MM.1S (cell line): ENCODE measurements at regions not wholly inside any gene's neighbourhood (a gene's known extent, or its start where the extent isn't known, plus 50 kb on each side); places are given as distances from the start of the nearest gene placed in this dataset.

Experiments used
- DNase-seq: peaks from one replicate; pipeline ENCODE4 v3.0.0-alpha.2; 2015
- H2AFZ ChIP-seq: fragments of 300-600 bp; sonication (generic); 2 replicates; pipeline ENCODE4 v1.6.0; 2016; ENCODE audit warnings: antibody characterized with exemption, low read length
- H3F3A ChIP-seq: fragments of 300-600 bp; sonication (generic); 2 replicates; pipeline ENCODE4 v1.6.1; 2016; ENCODE audit warnings: mild to moderate bottlenecking, antibody characterized with exemption, low read length, moderate library complexity, mixed read lengths; ENCODE audit not compliant: insufficient read depth
- H3K27ac ChIP-seq: fragments of 300-600 bp; sonication (generic); 2 replicates; pipeline ENCODE4 v1.5.1; 2016; ENCODE audit warnings: mild to moderate bottlenecking, low read length
- H3K27me3 ChIP-seq: fragments of 300-600 bp; sonication (generic); replicated peaks from 2 replicates; pipeline ENCODE4 v1.6.0; 2016; ENCODE audit warnings: low read length; ENCODE audit not compliant: insufficient read depth
- H3K36me3 ChIP-seq: fragments of 300-600 bp; sonication (generic); replicated peaks from 2 replicates; pipeline ENCODE4 v1.6.1; 2016; ENCODE audit warnings: mild to moderate bottlenecking, low read length, mixed read lengths; ENCODE audit not compliant: insufficient read depth
- H3K4me1 ChIP-seq: fragments of 300-600 bp; sonication (generic); 2 replicates; pipeline ENCODE4 v1.6.1; 2016; ENCODE audit warnings: low read length, mixed read lengths
- H3K4me2 ChIP-seq: fragments of 300-600 bp; sonication (generic); 2 replicates; pipeline ENCODE4 v1.6.0; 2016; ENCODE audit warnings: low read depth, low read length
- H3K4me3 ChIP-seq: fragments of 300-600 bp; sonication (generic); 2 replicates; pipeline ENCODE4 v1.5.1; 2016; ENCODE audit warnings: low read length, mixed read lengths
- H3K79me2 ChIP-seq: fragments of 300-600 bp; sonication (generic); 2 replicates; pipeline ENCODE4 v1.6.1; 2016; ENCODE audit warnings: mixed run types, low read length, mixed read lengths
- H3K9ac ChIP-seq: fragments of 300-600 bp; sonication (generic); 2 replicates; pipeline ENCODE4 v1.6.1; 2016; ENCODE audit warnings: low read length, mixed read lengths
- H3K9me2 ChIP-seq: fragments of 300-600 bp; sonication (generic); replicated peaks from 2 replicates; pipeline ENCODE4 v1.6.1; 2016; ENCODE audit warnings: mild to moderate bottlenecking, low read length, mixed read lengths; ENCODE audit not compliant: insufficient read depth
- H3K9me3 ChIP-seq: fragments of 300-600 bp; sonication (generic); replicated peaks from 2 replicates; pipeline ENCODE4 v1.6.1; 2016; ENCODE audit warnings: mild to moderate bottlenecking, low read length, mixed read lengths; ENCODE audit not compliant: insufficient read depth
- H4K20me1 ChIP-seq: fragments of 300-600 bp; sonication (generic); 2 replicates; pipeline ENCODE4 v1.6.1; 2016; ENCODE audit warnings: mild to moderate bottlenecking, low read length, moderate library complexity, mixed read lengths; ENCODE audit not compliant: insufficient read depth
- CTCF ChIP-seq: fragments of 300-600 bp; sonication (generic); IDR thresholded peaks from 2 replicates; pipeline ENCODE4 v1.5.1; 2016; ENCODE audit warnings: antibody characterized with exemption, low read length, mixed read lengths
- EZH2 ChIP-seq: fragments of 300-600 bp; sonication (generic); optimal IDR thresholded peaks from 2 replicates; pipeline ENCODE3; 2017; ENCODE audit warnings: low read depth, mild to moderate bottlenecking, antibody characterized with exemption, low read length, mixed read lengths
- EZH2phosphoT487 ChIP-seq: fragments of 300-600 bp; sonication (generic); IDR thresholded peaks from 2 replicates; pipeline ENCODE4 v1.6.1; 2018; ENCODE audit warnings: antibody characterized with exemption, low read length

- no peaks in the 10 kb centered on the region for H3K4me1 ChIP-seq
- no peaks in the 10 kb centered on the region for H3K9me3 ChIP-seq
- DNase-seq, result no peak
- H3K27me3 ChIP-seq, result no peaks in the 10 kb centered on the region
- no peak overlapping the region for H2AFZ ChIP-seq
- H4K20me1 ChIP-seq, result no peaks in the 10 kb centered on the region
- H3K4me2 ChIP-seq, result no peak overlapping the region
- no peaks in the 10 kb centered on the region for H3F3A ChIP-seq
- TF ChIP-seq CTCF (no peak), EZH2 (no peak), EZH2phosphoT487 (no peak)
- H3K9ac ChIP-seq, result no peak overlapping the region
- no peaks in the 10 kb centered on the region for H3K79me2 ChIP-seq
- no peak overlapping the region for H3K4me3 ChIP-seq
- H3K9me2 ChIP-seq, result no peaks in the 10 kb centered on the region
- H3K27ac ChIP-seq, result no peak overlapping the region
- H3K36me3 ChIP-seq, result no peaks in the 10 kb centered on the region
Measured at GRCh38 chr6:143579703-143580102, 68.2 kb upstream of the FUCA2 start.

GRCh38 chr6:143578054-143578453 is 66.5 kb upstream of the FUCA2 start:
- Histone ChIP-seq H2AFZ (no peak overlapping the region), H3K9me3 (no peaks in the 10 kb centered on the region), H3K4me3 (no peak overlapping the region), H3F3A (no peaks in the 10 kb centered on the region), H3K79me2 (no peaks in the 10 kb centered on the region), H3K9ac (no peak overlapping the region), H3K4me1 (no peaks in the 10 kb centered on the region), H3K4me2 (no peak overlapping the region), H3K27me3 (no peaks in the 10 kb centered on the region), H3K9me2 (no peaks in the 10 kb centered on the region), H3K36me3 (no peaks in the 10 kb centered on the region), H4K20me1 (no peaks in the 10 kb centered on the region), H3K27ac (no peak overlapping the region)
- no peak for DNase-seq
- TF ChIP-seq EZH2 (no peak), CTCF (no peak), EZH2phosphoT487 (no peak)

GRCh38 chr6:143575901-143576426 is 64.4 kb upstream of the FUCA2 start:
- Histone ChIP-seq H3K9ac (no peak overlapping the region), H3K79me2 (no peaks in the 10 kb centered on the region), H3K27ac (no peak overlapping the region), H2AFZ (no peak overlapping the region), H3K4me1 (no peaks in the 10 kb centered on the region), H4K20me1 (no peaks in the 10 kb centered on the region), H3K9me3 (no peaks in the 10 kb centered on the region), H3K4me2 (no peak overlapping the region), H3K4me3 (no peak overlapping the region), H3K9me2 (no peaks in the 10 kb centered on the region), H3K36me3 (no peaks in the 10 kb centered on the region), H3K27me3 (no peaks in the 10 kb centered on the region), H3F3A (no peaks in the 10 kb centered on the region)
- TF ChIP-seq EZH2phosphoT487 (no peak), EZH2 (no peak), CTCF (no peak)
- DNase-seq, result no peak
